ENCODE measurements at regions not wholly inside any gene's neighbourhood (a gene's known extent, or its start where the extent isn't known, plus 50 kb on each side); places are given as distances from the start of the nearest gene placed in this dataset.

DNA sequence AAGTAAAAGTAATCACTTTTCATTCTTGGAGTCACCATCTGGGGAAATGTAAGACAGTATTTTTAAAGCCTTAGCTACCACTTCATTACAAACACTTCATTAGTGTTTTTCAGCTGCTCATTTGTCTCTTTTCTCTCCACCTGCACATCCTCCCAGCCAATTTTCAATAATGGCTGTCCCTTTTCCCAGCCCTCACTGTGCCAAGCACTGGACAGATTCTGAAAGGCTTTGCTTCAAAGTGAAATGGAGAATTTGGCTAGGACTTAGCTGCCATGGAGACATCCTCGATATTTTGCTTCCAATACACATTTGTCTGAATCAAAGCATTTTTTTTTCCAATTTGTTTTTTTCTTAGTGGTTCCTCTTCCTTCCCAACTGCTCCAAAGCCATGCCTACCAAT, 272.4 kb upstream of the NRXN1 start:
- TF ChIP-seq, protein P1, sequence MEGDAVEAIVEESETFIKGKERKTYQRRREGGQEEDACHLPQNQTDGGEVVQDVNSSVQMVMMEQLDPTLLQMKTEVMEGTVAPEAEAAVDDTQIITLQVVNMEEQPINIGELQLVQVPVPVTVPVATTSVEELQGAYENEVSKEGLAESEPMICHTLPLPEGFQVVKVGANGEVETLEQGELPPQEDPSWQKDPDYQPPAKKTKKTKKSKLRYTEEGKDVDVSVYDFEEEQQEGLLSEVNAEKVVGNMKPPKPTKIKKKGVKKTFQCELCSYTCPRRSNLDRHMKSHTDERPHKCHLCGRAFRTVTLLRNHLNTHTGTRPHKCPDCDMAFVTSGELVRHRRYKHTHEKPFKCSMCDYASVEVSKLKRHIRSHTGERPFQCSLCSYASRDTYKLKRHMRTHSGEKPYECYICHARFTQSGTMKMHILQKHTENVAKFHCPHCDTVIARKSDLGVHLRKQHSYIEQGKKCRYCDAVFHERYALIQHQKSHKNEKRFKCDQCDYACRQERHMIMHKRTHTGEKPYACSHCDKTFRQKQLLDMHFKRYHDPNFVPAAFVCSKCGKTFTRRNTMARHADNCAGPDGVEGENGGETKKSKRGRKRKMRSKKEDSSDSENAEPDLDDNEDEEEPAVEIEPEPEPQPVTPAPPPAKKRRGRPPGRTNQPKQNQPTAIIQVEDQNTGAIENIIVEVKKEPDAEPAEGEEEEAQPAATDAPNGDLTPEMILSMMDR (IDR thresholded peaks at IDR 0.05): no peak
- no peak for TF ChIP-seq POLR2AphosphoS5 (IDR thresholded peaks at IDR 0.05)
